ENCODE measurements at regions not wholly inside any gene's neighbourhood (a gene's known extent, or its start where the extent isn't known, plus 50 kb on each side); places are given as distances from the start of the nearest gene placed in this dataset.

DNA sequence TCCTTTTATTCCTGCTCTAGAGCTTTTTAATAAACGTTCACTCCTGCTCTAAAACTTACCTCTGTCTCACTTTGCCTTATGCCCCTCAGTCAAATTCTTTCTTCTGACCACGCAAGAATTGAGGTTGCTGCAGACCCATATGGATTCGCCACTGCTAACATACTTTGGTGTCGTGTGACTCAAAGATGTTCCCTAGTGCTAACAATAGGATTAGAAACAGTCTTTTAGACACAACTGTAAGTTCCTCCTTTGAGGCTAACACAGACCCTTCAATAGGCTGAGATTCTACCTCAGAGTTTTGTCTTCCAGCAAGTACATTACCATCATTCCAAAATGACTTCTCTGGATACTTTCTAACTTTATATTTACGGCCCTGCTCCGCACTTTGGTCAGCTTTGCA, 149.5 kb upstream of the COX10 start:
- Histone ChIP-seq H3K36me3 (no peaks in the 10 kb centered on the region), H3K27me3 (no peaks in the 10 kb centered on the region), H3K4me3 (no peak overlapping the region), H3K9me3 (no peaks in the 10 kb centered on the region), H3K4me1 (no peaks in the 10 kb centered on the region), H3K27ac (no peak overlapping the region)
- TF ChIP-seq, protein P1, sequence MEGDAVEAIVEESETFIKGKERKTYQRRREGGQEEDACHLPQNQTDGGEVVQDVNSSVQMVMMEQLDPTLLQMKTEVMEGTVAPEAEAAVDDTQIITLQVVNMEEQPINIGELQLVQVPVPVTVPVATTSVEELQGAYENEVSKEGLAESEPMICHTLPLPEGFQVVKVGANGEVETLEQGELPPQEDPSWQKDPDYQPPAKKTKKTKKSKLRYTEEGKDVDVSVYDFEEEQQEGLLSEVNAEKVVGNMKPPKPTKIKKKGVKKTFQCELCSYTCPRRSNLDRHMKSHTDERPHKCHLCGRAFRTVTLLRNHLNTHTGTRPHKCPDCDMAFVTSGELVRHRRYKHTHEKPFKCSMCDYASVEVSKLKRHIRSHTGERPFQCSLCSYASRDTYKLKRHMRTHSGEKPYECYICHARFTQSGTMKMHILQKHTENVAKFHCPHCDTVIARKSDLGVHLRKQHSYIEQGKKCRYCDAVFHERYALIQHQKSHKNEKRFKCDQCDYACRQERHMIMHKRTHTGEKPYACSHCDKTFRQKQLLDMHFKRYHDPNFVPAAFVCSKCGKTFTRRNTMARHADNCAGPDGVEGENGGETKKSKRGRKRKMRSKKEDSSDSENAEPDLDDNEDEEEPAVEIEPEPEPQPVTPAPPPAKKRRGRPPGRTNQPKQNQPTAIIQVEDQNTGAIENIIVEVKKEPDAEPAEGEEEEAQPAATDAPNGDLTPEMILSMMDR (IDR thresholded peaks at IDR 0.05) = no peak
- DNase-seq = no peak
- intact Hi-C loops (cut with DNase I; ENCODE audit: low total_unique reads) = no loop called here

DNA sequence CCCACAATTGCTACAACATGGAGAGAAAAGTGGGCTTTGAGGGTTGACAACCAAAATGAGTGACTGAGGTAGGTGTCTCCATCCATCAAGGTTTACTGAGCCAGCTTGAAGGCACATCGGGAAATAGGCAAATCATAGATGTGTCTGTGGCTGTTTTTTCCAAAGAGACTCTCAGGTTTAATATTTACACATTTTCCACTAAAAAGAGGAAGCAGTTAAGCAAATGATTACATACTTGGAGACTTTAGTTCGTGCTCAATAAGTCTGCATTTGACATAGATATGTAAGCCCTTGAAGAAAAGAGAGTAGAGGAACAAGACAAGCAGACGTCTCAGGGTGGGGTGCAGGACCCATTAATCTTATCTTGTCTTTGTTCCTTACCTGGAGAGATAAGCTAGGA, 148.9 kb upstream of the COX10 start:
- Histone ChIP-seq H3K4me1 (no peaks in the 10 kb centered on the region), H3K4me3 (no peak overlapping the region), H3K27ac (no peak overlapping the region), H3K9me3 (no peaks in the 10 kb centered on the region), H3K27me3 (no peaks in the 10 kb centered on the region), H3K36me3 (no peaks in the 10 kb centered on the region)
- intact Hi-C loops (cut with DNase I; ENCODE audit: low total_unique reads) = no loop called here
- no peak for DNase-seq
- TF ChIP-seq, protein P1 (IDR thresholded peaks at IDR 0.05) = no peak

DNA sequence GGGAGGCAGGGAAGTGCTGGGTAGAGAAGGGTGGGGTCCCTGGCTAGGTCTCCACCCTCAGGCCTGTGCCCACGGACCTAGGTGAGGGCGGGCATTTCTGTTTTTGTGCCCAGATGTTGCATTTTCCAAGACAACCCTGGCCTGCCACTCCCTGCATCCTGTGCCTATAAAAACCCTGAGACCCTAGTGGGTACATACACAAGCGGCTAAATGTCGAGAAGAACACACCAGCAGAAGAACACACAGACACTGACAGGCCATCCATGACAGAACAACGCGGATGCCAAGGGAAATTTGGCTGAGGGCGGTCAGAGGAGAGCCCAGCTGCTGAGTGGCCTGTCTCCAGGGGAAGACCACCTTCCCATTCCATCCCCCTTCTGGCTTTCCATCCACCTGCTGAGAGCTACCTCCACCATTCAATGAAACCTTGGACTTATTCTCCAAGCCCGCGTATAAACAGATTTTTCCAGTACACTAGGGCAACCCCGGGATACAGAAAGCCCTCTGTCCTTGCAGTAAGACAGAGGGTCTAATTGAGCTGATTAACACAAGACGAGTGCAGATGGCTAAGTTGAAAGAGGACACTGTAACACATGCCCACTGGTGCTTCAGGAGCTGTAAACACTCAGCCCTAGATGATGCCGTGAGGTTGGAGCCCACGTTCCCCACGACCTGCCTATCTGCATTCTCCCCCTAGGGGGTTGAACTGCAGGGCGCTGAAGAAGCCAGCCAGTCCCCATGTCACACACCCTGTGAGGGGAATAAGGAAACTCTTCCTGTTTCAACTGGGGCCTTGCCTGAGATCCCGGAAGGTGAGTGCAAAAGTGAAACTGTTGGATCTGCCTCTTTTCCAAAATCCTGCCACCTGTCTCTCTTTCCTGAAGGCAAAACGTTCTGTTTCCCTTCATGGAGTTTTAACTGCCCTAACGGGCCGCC, 147.2 kb upstream of the COX10 start:
- TF ChIP-seq, protein P1 (IDR thresholded peaks at IDR 0.05) = no peak
- no peaks in the 10 kb centered on the region for H3K27me3 ChIP-seq
- no peak for DNase-seq
- no peak overlapping the region for H3K4me3 ChIP-seq
- no peaks in the 10 kb centered on the region for H3K36me3 ChIP-seq
- H3K4me1 ChIP-seq = no peaks in the 10 kb centered on the region
- no peaks in the 10 kb centered on the region for H3K9me3 ChIP-seq
- intact Hi-C loops (cut with DNase I; ENCODE audit: low total_unique reads) = no loop called here
- H3K27ac ChIP-seq = no peak overlapping the region

DNA sequence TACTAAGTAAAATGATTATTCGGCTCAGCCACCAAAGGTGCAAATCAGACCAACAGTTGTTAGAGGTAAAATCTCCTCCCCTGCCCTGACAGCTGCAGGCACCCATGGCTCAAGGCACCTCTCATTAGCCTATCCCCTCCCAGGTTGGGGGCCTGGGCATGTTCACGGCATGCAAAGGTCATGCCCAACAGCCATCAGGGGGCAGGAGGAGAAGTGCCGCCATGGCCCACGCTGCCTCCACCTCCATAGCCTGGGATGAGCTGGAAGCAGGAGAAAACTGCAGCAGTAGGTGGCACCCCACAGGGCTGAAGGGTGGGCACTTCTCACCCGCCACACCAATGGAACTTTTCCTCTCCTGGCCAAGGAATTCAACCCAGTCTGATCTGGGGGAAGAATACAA, 146.4 kb upstream of the COX10 start:
- Histone ChIP-seq H3K27me3 (no peaks in the 10 kb centered on the region), H3K9me3 (no peaks in the 10 kb centered on the region), H3K27ac (no peak overlapping the region), H3K4me3 (no peak overlapping the region), H3K4me1 (no peaks in the 10 kb centered on the region), H3K36me3 (no peaks in the 10 kb centered on the region)
- DNase-seq = no peak
- TF ChIP-seq, protein P1 (IDR thresholded peaks at IDR 0.05) = no peak
- intact Hi-C loops (cut with DNase I; ENCODE audit: low total_unique reads) = no loop called here

DNA sequence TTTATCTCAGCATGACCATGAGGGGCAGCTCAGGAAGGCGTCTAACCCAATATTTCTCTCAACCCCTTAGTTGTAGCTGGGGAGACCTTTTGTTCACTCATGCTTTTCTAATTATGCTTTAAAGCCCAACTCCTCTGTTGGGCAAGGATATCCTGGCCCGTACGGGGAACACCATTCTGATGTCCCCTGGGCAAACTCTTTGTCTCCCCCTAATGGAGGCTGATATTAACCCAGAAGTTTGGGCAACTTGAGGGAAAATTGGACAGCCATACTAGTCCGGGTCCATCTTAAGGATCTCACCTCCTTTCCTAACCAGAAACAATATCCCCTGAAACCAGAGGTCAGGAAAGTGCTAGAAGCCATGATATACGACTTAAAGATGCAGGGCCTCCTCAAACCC, 143.7 kb upstream of the COX10 start:
- H3K27me3 ChIP-seq = no peaks in the 10 kb centered on the region
- intact Hi-C loops (cut with DNase I; ENCODE audit: low total_unique reads) = no loop called here
- H3K4me3 ChIP-seq = no peak overlapping the region
- no peaks in the 10 kb centered on the region for H3K4me1 ChIP-seq
- H3K27ac ChIP-seq = no peak overlapping the region
- no peaks in the 10 kb centered on the region for H3K9me3 ChIP-seq
- no peaks in the 10 kb centered on the region for H3K36me3 ChIP-seq
- DNase-seq = no peak
- TF ChIP-seq, protein P1 (IDR thresholded peaks at IDR 0.05) = no peak
